Motor neuron (in vitro differentiated cells): ENCODE measurements at regions not wholly inside any gene's neighbourhood (a gene's known extent, or its start where the extent isn't known, plus 50 kb on each side); places are given as distances from the start of the nearest gene placed in this dataset.

Experiments used
- ATAC-seq, 8 experiments: fragments of 200-7000 bp; cut with Tn5 transposase; replicated peaks in 6 of 8; 2 replicates each; pipeline ENCODE4 v1.8.0; 2021; ENCODE audit warnings: mild to moderate bottlenecking in 8 of 8, moderate library complexity in 8 of 8
- H3K27ac ChIP-seq, 2 donors: fragments of 250-450 bp; sonication (Bioruptor Pico); 2 replicates each; pipeline ENCODE4 v1.9.0; 2021; ENCODE audit warnings: antibody characterized with exemption in 2 of 2, mild to moderate bottlenecking in 2 of 2, moderate library complexity in 1 of 2
- H3K4me1 ChIP-seq, 2 donors: fragments of 250-450 bp; sonication (Bioruptor Pico); replicated peaks in 1 of 2; 2 replicates each; pipeline ENCODE4 v1.6.1; 2021; ENCODE audit warnings: antibody characterized with exemption in 2 of 2, mild to moderate bottlenecking in 2 of 2, moderate library complexity in 1 of 2
- H3K4me3 ChIP-seq, 5 donors: fragments of 250-450 bp; sonication (Bioruptor Pico); 2 replicates each; pipeline ENCODE4 v1.9.0; 2021; ENCODE audit warnings: antibody characterized with exemption in 5 of 5, mild to moderate bottlenecking in 5 of 5, moderate library complexity in 4 of 5
- WGBS, 10 experiments: fragments of 450-650 bp; shearing (Covaris generic); methylation state at CpG; one replicate each; pipeline ENCODE4 v1.0.0; 2022; 5-methylcytosine and 5-hydroxymethylcytosine counted together
- in situ Hi-C, 9 experiments: fragments of 400-800 bp; cut with MboI; loops; one replicate each; pipeline ENCODE4 v1.15.0; 2021; ENCODE audit warnings: low sequenced_read_pairs in 9 of 9, low pct_unique_long_range_greater_than_20kb in 2 of 9; ENCODE audit not compliant: unreplicated experiment in 9 of 9

- peak in 1 of 8 experiments; percentile 23 for ATAC-seq
- 67 to 92% (median 88%) methylated on average over 2 to 4 of the region's 4 CpGs; no CpG with 5 or more reads in 4 of the 10 experiments for WGBS, 10 experiments
- Histone ChIP-seq H3K4me1 (no peaks in the 10 kb centered on the region), H3K27ac (no peak overlapping the region), H3K4me3 (no peak overlapping the region)
- in situ Hi-C loops, result no loop called here
Observed at GRCh38 chr22:19574247-19574646, 50.0 kb upstream of the CLDN5 start.

- in situ Hi-C loops, result no loop called here
- Histone ChIP-seq H3K4me3 (no peak overlapping the region), H3K4me1 (no peaks in the 10 kb centered on the region), H3K27ac (no peak overlapping the region)
- 0 to 100% (median 60%) methylated on average over 1 to 11 of the region's 16 CpGs; no CpG with 5 or more reads in 3 of the 10 experiments for WGBS, 10 experiments
- peak; percentile 42 to 90 (median 85) for ATAC-seq
Observed at GRCh38 chr22:19576460-19577421, 52.5 kb upstream of the CLDN5 start.

- no peaks in the 10 kb centered on the region for H3K4me1 ChIP-seq
- in situ Hi-C loops, result no loop called here
- no peak overlapping the region for H3K4me3 ChIP-seq
- 54 to 85% (median 75%) methylated on average over 3 to 8 of the region's 10 CpGs; no CpG with 5 or more reads in 6 of the 10 experiments for WGBS, 10 experiments
- ATAC-seq, result no peak
- no peak overlapping the region for H3K27ac ChIP-seq
Observed at GRCh38 chr22:19577422-19577966, 53.3 kb upstream of the CLDN5 start.

- WGBS, 10 experiments, result 58 to 92% (median 80%) methylated on average over 2 to 8 of the region's 11 CpGs; no CpG with 5 or more reads in 2 of the 10 experiments
- no peak overlapping the region for H3K27ac ChIP-seq
- no peak for ATAC-seq
- in situ Hi-C loops, result no loop called here
- H3K4me3 ChIP-seq, result no peak overlapping the region
- no peaks in the 10 kb centered on the region for H3K4me1 ChIP-seq
Observed at GRCh38 chr22:19578180-19579004, 54.2 kb upstream of the CLDN5 start.

GRCh38 chr22:19579115-19579811 is 55.1 kb upstream of the CLDN5 start:
- peak in 5 of 8 experiments; percentile 45 to 80 (median 58) for ATAC-seq
- Histone ChIP-seq H3K4me3 (no peak overlapping the region), H3K4me1 (no peaks in the 10 kb centered on the region), H3K27ac (no peak overlapping the region)
- in situ Hi-C loops, result no loop called here
- WGBS, 10 experiments, result 83% methylated on average over 1 of the region's 4 CpGs; no CpG with 5 or more reads in 9 of the 10 experiments

- 10 to 90% (median 63%) methylated on average over 1 to 5 of the region's 12 CpGs; no CpG with 5 or more reads in 3 of the 10 experiments for WGBS, 10 experiments
- no peak overlapping the region for H3K27ac ChIP-seq
- ATAC-seq, result peak in 4 of 8 experiments; percentile 48 to 85 (median 72)
- in situ Hi-C loops, result no loop called here
- H3K4me1 ChIP-seq, result no peaks in the 10 kb centered on the region
- H3K4me3 ChIP-seq, result no peak overlapping the region
Observed at GRCh38 chr22:19579880-19580279, 55.7 kb upstream of the CLDN5 start.

GRCh38 chr22:19580291-19580890 is 56.2 kb upstream of the CLDN5 start:
- ATAC-seq, result no peak
- in situ Hi-C loops, result no loop called here
- WGBS, 10 experiments, result 37 to 81% (median 71%) methylated on average over 2 to 5 of the region's 5 CpGs
- no peaks in the 10 kb centered on the region for H3K4me1 ChIP-seq
- no peak overlapping the region for H3K27ac ChIP-seq
- no peak overlapping the region for H3K4me3 ChIP-seq

- in situ Hi-C loops, result no loop called here
- Histone ChIP-seq H3K4me1 (no peaks in the 10 kb centered on the region), H3K27ac (no peak overlapping the region), H3K4me3 (no peak overlapping the region)
- no peak for ATAC-seq
- WGBS, 10 experiments, result 69 to 91% (median 85%) methylated on average over 2 to 15 of the region's 17 CpGs; no CpG with 5 or more reads in 1 of the 10 experiments
Observed at GRCh38 chr22:19582033-19582693, 58.0 kb upstream of the CLDN5 start.

GRCh38 chr22:19586922-19587684 is 62.9 kb upstream of the CLDN5 start:
- in situ Hi-C loops, result no loop called here
- no peak overlapping the region for H3K27ac ChIP-seq
- WGBS, 10 experiments, result 40 to 100% (median 82%) methylated on average over 1 to 6 of the region's 11 CpGs; no CpG with 5 or more reads in 2 of the 10 experiments
- no peaks in the 10 kb centered on the region for H3K4me1 ChIP-seq
- ATAC-seq, result no peak
- H3K4me3 ChIP-seq, result no peak overlapping the region

- H3K4me1 ChIP-seq, result peaks cover 0 to 3% of the 10 kb centered on the region in 2 donors
- H3K27ac ChIP-seq, result no peak overlapping the region
- no peak for ATAC-seq
- WGBS, 10 experiments, result 0 to 80% (median 59%) methylated on average over 1 to 5 of the region's 5 CpGs; no CpG with 5 or more reads in 3 of the 10 experiments
- H3K4me3 ChIP-seq, result no peak overlapping the region
- in situ Hi-C loops, result no loop called here
Observed at GRCh38 chr22:19590696-19591095, 66.5 kb upstream of the CLDN5 start.

GRCh38 chr22:19591568-19591967 is 67.4 kb upstream of the CLDN5 start:
- Histone ChIP-seq H3K4me1 (peaks cover 0 to 3% of the 10 kb centered on the region in 2 donors), H3K4me3 (no peak overlapping the region), H3K27ac (peak overlapping the region in 1 of 2 donors; percentile 26)
- ATAC-seq, result no peak
- in situ Hi-C loops, result no loop called here
- WGBS, 10 experiments, result 35 to 100% (median 52%) methylated on average over 1 to 2 of the region's 2 CpGs; no CpG with 5 or more reads in 4 of the 10 experiments
